GM13976 (cell line): ENCODE measurements at regions not wholly inside any gene's neighbourhood (a gene's known extent, or its start where the extent isn't known, plus 50 kb on each side); places are given as distances from the start of the nearest gene placed in this dataset.
"Not testable (repeated sequence)": the region's sequence is repeated elsewhere in the genome, so short reads cannot be mapped to it uniquely, and the experiment has no call there.

ENCODE experiments used
- DNase-seq: peaks from one replicate; pipeline ENCODE4 v3.0.0; 2012; ENCODE audit warnings: low spot score
- in situ Hi-C: fragments of 300-500 bp; cut with MboI; formaldehyde crosslinking; loops from one replicate; pipeline ENCODE4 v1.12.0; 2022; ENCODE audit warnings: low sequenced_read_pairs, mixed read lengths, inconsistent platforms; ENCODE audit not compliant: unreplicated experiment
- TF ChIP-seq, protein P1 (sequence below): IDR thresholded peaks from 2 replicates; pipeline ENCODE4 v1.5.1; 2012; ENCODE audit warnings: borderline replicate concordance, mild to moderate bottlenecking; ENCODE audit not compliant: insufficient read depth; ENCODE audit errors: extremely low read depth, missing control alignments, control extremely low read depth

DNA sequence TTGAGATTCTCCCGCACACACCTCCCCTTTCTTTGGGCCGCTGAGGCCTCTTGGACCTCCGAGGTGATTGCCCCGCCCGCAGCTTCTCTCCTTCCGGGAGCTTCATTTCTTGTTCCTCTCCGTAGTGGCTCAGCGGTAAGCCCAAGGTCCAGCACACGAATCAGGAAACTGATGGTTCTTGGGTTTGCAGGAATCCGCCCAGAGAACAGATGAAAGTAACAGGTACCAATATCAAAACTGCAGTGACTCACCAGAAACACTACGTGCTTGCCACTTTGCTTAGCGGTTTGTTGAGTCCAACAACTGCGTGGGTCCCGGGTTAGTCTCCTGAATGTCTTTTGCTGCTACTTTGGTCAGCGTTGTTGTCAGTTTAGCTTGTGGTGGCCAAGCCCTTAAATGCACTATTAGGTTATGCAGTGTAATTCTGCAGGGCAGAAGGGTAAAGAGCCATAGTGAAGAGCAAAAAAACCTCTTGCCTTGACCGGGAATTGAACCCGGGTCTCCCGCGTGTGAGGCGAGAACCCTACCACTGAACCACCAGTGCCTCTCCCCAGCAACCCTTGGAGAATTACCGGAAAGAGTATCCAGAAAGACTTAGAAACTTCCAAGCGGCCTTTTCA is 172.1 kb downstream of the FAM72C start:
- in situ Hi-C loops, DNase-seq: not testable (repeated sequence)

DNA sequence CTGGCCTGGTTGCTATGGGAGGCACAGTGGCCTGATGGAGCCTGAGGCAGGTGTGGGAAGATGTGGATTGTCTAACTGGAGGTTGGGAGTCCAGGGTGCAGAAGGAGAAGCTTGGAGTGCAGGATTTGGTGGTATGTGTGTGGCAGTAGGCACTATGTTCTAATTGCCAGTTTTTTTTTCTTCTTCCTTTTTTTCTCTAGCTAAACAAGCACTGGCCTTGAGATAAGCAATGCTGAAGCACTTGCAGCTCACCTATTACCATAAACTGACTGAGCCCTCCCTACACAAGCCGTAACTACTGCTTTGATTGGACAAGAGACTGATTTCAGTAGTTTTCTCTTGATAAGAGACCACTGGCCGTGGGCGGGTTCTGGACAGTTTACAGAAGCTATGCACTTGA is 175.4 kb downstream of the FAM72C start:
- in situ Hi-C loops, DNase-seq: not testable (repeated sequence)

DNA sequence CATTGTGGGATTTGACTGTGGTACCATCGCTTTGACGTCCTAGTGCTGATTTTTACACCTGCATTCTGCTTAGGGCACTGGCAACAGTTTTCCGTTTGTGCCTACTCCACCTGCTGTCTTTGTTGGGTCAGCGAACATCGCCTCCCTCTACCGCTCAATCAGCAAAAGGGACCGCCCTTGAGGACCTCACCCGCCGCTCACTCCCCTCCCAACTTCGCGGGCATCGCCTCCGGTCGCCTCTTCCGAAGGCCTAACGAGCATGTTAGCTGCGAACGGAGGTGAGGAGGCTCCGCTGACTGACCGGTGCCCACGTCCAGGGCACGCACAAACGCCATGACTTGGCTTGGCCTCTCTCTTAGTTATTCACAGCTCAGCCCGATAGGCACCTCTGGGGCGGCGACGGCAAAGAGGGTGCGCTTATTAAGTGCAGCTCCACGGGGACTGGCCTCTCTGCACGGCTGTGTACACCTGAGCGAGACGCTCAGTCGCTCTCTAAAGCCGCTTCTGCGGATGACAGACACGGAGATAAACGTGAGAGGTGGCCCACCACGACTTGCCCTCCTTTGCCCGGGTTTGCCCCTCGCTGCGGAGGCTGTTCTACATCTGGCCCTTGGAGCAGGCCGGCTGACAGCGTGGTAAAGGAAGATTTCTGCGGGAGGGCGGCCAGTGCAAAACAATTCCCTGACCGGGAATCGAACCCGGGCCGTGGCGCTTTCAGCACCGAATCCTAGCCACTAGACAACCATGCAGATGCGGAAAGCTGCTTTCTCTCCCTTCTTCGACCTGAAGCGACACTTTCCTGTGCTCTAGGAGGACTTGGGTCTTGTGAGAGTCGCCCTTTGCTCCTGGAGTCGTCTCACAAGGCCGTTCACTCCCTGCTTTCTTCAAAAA is 179.5 kb downstream of the FAM72C start:
- in situ Hi-C loops, DNase-seq: not testable (repeated sequence)

DNA sequence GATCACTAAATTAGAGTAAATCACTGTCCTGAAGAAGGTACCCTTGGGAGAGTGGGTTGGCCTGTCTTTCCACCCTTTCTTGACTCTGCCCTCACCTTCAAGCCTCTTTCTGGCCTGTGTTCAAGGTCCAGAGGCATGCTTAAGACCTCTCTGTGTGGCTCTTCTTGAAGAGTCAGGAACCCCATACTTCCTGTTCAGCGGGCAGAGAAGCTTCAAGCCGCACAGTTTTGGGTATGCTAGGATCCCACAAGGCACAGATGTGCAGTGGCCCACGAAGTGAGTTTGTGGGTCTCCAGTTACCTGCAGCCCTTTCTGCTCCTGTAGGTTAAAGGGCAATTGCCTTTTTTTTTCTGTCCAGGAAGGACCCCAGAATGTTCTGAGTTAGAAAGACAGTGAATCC is 185.4 kb downstream of the FAM72C start:
- in situ Hi-C loops, DNase-seq: not testable (repeated sequence)

DNA sequence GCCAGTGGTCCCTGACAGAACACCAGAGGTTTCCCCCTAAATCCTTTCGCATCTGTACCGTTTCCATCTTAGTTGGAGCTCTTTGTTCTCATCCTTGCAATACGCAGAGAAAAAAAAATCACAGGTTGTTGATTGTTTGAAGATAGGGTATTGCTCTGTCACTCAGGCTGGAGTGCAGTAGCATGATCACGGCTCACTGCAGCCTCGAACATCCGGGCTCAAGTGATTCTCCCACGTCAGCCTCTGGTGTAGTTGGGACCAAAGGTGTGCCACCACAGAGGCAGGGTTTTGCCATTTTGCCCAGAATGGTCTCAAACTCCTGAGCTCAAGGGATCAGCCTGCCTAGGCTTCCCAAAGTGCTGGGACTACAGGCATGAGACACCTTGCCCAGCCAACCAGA is 185.9 kb downstream of the FAM72C start:
- DNase-seq, in situ Hi-C loops: not testable (repeated sequence)

DNA sequence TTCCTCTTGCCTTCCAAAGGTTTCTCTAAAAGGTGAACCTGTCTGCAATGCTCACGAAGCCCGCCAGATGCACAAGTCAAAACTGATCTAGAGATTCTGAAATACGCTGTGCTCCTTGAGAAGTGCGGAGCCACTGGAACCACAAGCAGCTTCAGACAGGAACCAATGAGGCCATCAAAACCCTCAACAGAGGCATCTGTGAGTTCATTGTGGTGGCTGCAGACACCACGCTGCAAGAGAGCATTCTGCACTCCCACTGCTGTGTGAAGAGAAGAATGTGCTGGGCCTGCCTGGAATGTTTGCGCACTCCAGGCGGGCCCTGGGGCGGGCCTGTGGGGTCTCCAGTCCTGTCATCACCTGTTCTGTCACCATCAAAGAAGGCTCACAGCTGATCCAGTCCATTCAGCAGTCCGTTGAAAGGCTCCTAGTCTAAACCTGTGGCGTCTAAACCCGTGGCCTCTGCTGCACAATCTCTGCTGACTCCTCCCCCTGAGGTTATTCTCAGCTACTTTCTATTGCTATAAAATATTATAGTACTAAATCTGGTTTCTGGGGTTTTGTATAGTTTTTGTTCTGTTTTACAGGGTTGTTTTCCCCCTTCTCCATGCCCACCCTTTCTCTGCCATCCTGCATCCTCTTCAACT is 187.4 kb downstream of the FAM72C start:
- in situ Hi-C loops, DNase-seq: not testable (repeated sequence)

DNA sequence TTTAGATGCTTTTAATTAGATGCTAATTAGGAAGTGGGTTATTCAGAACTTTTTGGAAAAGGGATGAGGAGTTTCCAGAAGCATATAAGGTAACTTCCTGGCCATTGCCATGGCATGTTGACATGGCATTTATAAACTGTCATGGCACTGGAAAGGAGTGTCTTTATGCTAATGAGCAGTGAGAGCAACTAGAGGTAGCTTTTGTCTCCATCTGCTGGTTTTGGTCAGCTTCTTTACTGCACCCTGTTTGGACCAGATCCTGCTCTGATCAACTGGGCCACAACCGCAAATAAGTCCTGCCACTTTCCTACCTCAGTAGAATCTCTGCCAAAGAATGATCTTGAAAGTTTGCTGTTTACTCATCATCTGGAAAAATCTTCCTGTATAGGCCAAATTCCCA is 193.6 kb downstream of the FAM72C start:
- DNase-seq = not testable (repeated sequence)

DNA sequence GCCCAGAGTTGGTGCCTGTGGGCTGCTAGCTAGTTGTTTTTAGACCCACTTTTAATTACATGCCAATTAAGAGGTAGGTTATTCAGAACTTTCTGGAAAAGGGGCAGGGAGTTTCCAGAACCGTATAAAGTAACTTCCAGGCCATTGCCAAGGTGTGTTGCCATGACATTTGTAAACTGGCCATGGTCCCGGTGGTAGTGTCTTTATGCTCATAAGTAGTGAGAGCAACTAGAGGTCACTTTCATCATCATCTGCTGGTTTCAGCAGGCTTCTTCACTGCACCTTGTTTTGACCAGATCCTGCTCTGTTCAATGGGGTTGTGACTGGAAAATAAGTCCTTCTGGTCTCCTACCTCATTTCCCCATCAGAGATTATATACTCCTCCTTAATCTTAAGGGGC is 207.0 kb downstream of the FAM72C start:
- in situ Hi-C loops, DNase-seq: not testable (repeated sequence)

More for the DNA sequence above, 193.6 kb downstream of the FAM72C start:
- in situ Hi-C loops = not testable (repeated sequence)

DNA sequence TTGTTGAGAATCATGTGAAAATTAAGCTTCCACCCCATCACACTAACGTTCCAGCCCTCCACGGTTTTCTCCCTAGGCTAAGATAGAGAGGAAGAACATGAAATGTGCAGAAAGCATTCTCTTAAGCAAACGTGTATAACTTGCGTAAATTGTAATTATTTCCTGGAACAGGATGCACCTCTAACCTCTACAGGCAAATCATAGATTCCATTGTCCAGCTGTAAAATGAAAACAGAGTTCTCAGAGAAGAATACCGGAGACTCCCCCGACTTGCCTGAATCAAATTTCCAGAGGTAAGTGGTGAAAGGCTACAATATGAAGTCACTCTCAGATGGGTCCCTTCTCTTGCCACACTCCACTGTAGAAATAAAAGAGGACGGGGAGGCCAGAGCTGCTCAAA is 211.4 kb downstream of the FAM72C start:
- in situ Hi-C loops, DNase-seq: not testable (repeated sequence)

DNA sequence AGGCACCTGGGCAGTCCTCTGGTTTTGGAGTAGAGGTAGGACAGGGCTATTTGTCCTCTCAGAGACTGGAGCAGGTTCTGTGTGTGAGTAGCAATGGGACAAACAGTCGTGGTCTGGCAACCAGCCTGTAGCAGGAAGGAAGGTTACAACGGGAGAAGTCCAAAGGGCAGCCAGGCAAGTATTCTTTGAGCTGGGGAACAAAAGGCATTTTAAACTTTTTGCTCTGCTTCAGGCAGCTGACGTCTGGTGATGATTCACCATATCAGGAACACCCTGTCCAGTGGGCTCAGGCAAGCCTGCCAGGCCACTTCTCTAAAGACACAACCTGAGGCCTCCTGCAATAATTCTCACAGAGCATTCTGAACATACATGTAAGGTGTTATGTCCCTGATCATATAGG is 215.8 kb downstream of the FAM72C start:
- DNase-seq, in situ Hi-C loops: not testable (repeated sequence)

DNA sequence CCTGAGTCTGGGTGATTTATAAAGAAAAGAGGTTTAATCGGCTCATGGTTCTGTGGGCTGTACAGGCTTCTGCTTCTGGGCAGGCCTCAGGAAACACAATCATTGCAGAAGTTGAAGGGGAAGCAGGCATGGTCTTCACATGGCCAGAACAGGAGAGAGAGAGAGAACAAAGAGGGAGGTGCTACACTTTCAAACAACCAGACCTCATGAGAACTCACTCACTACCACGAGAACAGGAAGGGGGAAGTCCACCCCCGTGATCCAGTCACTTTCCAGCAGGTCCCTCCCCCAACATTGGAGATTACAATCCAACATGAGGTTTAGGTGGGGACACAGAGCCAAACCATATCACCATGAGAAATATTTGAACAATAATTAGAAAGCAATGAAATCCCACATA is 222.9 kb downstream of the FAM72C start:
- TF ChIP-seq, protein P1, sequence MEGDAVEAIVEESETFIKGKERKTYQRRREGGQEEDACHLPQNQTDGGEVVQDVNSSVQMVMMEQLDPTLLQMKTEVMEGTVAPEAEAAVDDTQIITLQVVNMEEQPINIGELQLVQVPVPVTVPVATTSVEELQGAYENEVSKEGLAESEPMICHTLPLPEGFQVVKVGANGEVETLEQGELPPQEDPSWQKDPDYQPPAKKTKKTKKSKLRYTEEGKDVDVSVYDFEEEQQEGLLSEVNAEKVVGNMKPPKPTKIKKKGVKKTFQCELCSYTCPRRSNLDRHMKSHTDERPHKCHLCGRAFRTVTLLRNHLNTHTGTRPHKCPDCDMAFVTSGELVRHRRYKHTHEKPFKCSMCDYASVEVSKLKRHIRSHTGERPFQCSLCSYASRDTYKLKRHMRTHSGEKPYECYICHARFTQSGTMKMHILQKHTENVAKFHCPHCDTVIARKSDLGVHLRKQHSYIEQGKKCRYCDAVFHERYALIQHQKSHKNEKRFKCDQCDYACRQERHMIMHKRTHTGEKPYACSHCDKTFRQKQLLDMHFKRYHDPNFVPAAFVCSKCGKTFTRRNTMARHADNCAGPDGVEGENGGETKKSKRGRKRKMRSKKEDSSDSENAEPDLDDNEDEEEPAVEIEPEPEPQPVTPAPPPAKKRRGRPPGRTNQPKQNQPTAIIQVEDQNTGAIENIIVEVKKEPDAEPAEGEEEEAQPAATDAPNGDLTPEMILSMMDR = no peak
- DNase-seq = no peak
- in situ Hi-C loops = no loop called here

DNA sequence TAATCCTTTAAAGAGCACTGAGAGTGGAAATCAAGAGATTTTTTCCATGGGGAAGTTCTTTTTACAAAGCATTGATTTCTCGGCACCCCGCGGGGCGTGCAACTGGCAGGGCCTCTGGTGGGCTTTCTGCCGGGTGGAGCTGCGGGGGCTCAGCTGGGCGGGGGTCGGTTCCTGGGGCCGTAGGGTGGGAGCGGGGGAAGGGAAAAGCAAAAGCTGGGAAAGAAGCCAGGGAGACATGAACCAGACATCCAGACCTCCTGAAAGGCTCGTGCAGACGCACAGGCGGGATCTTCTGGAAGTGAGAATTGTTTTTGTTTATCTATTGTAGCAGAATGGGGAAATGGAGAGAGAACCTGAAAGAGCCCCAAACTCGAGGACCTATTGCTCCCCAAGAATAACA is 235.2 kb downstream of the FAM72C start:
- in situ Hi-C loops = no loop called here
- DNase-seq = no peak
- TF ChIP-seq, protein P1 = no peak
